ENCODE measurements at regions not wholly inside any gene's neighbourhood (a gene's known extent, or its start where the extent isn't known, plus 50 kb on each side); places are given as distances from the start of the nearest gene placed in this dataset.
"Not testable (repeated sequence)": the region's sequence is repeated elsewhere in the genome, so short reads cannot be mapped to it uniquely, and the experiment has no call there.

DNA sequence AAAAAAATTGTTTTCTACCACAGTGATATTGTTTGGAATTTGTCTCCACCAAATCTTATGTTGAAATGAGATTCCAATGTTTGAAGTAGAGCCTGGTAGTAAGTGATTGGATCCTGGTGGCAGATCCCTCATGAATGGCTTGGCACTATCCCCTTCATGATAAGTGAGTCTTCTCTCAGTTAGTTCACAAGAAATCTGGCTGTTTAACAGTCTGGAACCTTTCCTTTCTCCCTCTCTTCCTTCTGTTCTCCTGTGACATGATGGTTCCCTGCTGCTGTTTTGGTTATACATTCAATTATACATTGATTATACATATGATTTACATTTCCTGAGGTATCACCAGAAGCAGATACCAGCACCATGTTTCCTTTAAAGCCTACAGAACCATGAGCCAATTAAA lies 442.2 kb downstream of the SLC6A15 start:
- DNase-seq = no peak

DNA sequence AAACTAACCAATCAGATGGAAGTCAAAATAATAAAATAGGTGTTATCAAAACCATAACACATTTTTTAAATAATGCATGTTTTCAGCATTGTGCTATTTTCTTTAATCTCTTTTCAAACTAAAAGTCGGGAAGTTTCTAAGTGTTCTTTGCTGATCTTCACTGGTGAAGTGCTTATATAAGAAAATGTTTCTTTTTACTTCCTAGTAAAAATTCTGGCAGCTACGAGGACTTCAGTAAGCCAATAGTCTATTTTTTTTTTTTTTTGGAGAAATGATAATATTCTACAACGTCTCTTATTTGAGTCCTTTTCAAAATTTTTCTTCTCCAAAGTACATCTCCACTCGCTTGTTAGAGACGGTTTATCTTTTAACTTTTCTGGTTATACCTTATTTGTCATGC lies 448.0 kb downstream of the SLC6A15 start:
- DNase-seq = no peak

DNA sequence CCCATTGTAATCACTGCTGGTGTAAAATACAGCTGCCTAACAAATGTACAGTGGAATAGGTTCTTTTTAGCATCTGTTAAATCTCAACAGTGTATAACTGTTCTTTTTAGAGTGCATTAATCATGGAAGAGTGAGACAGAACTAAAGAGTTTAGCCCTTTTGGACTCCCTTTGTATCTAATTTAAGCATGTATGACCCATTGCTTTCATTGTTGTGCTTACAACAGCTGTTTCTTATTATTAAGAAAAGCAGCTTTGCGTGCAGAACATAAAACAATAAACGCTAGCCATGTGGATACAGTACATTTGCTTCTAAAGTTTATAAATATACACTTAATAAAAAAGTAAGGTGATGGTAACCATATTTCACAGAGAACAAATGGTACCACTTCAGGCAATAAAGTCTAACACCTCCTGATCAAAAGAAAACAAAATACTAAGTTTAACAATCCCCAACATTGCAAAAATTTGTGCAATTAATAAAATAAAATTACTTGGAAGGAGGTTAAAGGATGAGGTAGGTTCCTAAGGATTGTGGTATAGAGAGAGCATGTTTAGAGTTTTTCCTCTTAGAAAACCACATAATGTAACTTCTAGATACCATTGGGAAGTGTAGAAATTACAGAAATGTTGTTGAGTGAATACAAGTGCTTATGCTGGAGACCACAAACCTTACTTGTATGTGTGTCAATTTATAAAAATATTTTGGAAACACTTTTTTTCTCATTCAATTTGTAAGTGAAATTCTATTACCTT lies 448.7 kb downstream of the SLC6A15 start:
- no peak for DNase-seq

DNA sequence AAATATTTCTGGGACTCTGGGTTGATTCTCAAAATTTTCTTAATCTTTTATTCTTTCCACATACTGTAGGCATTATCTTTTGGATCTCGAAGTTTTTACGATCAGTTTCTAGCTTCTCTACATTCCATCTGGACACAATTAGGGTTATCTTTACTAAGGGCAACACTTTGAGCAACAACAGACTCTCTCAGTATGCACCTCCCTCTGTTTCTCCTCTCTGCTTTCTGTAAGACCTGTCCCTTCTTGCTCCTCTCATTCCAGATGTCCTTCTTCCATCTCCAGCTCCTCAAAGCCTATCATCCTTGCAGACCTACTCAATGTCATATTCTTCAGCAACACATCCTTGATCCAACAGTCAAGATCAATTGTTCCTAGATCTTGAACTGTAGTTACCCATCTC lies 457.0 kb downstream of the SLC6A15 start:
- DNase-seq = no peak

DNA sequence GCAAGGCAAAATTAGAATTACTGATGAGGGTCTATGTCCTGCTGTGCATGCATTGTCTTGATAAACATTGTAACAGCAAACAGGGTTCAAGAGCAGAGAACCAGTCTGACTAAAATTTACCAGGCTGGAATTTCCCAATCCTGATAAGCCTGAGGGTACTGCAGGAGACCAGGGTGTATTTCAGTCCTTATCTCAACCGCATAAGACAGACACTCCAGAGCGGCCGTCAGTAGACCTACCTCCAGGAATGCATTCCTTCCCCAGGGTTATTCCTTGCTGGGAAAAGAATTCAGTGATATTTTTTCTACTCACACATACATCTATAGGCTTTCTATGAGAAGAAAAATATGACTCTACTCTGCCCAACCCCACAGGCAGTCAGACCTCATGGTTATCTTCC lies 466.1 kb downstream of the SLC6A15 start:
- DNase-seq = not testable (repeated sequence)

DNA sequence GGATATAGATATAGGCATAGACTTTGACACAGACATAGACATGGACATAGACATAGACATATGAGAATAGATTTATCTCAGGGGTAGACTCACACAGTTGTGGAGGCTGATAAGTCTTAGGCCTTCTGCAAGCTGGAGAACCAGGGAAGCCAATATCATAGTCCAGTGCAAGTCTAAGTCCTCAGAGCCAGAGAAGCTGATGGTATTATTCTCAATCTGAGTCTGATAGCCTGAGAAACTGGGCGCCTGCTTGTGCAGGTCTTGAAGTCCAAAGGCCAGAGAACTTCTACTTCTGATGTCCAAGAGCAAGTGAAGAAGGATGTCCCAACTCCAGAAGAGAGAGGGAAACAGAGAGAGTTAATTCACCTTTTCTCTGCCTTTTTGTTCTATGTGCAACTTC lies 476.5 kb downstream of the SLC6A15 start:
- no peak for DNase-seq

DNA sequence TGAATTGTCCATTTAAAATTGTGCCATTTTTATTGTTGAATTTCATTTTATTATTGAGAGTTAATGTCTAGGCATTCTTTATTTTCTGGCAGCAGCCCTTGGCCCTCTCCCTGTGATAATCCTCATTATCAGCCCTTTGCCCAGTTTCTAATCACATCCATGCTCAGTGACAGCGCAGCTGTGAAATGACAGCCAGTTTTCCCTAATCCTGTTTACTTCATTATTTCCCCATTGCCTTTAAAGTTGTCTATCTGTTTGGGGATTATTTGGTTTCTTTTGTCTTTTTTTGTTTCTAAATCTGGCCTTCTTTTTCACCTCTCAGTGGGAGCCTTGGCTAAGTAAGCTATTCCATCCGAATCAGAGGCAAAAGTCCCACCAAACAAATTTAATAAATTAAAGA lies 476.9 kb downstream of the SLC6A15 start:
- no peak for DNase-seq

DNA sequence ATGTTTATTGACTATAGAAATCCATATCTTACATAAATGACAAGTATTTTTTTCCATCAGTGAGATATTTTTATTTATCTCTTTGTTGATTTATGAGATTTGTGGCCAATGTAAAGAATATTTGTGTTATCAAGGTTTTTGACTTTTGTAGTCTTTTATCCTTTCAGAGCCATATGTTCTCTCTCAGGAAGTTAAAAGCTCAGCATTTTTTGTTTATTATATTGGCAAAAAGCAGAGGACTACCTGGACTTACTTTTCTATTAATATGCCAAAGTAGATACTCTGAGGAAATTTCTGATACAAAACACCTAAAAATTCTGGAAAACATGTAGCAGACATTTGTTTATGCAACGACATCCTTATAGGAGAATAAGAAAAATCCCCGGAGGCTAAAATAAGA lies 490.3 kb downstream of the SLC6A15 start:
- no peak for DNase-seq

DNA sequence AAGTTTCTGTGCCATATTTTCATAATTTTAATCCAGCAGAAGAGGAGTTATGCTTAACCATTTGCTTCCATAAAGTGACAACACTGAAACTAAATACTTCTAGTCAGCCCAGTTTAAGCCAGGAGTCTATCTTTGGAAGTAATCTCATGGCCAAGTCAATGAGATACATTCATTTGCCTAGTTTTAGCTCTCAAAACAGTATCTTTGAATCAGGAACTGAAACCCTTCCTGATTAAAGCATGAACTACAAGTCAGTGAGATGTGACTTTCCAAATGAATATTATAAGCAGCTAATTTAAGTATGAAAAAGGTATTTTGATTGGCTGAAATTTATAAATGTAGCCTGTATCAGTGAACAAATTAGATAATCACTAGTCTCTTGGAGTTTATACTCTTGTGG lies 491.5 kb downstream of the SLC6A15 start:
- DNase-seq = no peak

DNA sequence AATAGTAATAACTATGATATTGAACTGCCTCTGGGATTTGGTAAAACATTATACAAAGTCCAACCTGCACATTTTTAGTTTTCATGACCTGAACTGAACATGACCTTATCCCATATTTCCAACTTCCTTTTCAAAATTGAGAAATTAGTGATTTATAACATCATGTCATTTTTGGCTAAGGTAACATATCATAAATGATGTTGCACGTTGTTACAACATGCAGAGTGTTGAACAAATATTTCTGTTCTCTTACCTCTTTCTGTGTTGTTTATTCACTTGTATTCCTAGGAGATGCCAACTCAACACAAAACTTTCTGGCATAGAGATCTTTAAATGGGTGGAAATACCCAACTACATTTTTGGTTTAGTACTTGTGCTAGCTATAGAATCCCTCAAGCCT lies 496.0 kb downstream of the SLC6A15 start:
- no peak for DNase-seq

DNA sequence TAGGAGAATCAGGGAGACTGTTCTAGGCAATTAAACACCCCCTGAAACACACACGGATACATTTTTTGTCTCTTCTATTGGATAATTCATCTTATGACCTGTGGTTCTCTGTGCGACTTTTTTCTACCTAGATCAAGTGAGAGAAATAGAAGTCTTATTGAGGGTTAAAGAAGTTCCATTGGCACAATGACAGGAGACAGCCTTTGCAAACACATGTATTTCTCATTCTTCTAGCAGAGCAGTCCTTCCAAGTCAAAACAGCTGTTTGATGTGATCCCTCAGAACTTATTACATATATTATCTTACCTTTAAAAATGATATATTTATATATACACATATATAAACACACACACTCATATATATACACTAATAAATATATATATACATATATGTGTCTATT lies 496.7 kb downstream of the SLC6A15 start:
- no peak for DNase-seq

DNA sequence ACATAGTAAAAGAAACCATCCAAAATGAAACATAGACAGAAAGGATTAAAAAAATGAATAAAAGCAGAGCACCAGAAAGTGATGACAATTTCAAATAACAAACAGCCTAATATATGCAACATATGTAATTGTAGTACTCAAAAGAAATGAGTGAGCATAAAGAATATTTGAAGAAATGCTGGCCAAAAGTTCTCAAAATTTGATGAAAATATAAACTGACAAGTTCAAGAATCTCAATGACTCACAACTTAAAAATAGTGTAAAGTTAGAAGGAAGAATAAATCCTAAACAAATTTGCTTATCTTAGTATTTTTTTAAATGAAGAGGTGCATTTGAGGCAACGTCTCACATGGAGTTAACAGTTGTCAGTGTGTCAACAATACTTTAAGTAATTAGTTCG lies 498.9 kb downstream of the SLC6A15 start:
- no peak for DNase-seq

DNA sequence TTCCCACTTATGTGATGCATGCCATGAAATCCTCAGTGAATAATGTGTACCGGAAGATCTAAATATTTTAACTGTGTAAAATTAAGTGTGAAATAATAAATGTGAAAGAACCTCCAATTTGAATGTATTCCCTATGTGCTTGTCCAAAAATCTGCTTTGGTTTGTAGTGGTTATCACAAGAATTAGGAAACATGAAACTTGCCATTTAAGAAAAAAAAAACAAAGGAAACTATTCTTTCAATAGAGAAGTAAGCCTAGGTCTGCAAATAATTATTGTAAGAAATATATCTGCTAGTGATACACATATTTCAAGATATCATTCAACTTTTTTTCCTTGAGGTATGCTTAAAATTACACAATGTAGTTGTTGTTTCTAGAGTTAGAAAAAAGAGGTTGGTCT lies 500.4 kb downstream of the SLC6A15 start:
- no peak for DNase-seq

DNA sequence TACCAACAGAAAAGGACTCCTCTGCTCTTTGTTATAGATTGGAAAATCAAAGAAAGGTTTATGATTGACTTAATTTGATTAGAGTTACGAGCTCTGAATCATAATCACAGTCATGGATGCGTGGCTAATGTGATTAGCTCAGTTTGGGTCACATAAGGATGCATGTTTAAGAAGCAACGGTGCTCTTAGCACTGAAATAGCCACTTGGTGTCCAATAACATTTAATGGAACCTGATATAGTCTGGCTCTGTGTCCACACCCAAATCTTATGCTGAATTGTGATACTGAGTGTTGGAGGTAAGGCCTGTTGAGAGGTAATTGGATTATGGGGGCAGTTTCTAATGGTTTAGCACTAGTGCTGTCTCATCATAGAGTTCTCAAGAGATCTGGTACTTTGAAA lies 501.6 kb downstream of the SLC6A15 start:
- DNase-seq = no peak

DNA sequence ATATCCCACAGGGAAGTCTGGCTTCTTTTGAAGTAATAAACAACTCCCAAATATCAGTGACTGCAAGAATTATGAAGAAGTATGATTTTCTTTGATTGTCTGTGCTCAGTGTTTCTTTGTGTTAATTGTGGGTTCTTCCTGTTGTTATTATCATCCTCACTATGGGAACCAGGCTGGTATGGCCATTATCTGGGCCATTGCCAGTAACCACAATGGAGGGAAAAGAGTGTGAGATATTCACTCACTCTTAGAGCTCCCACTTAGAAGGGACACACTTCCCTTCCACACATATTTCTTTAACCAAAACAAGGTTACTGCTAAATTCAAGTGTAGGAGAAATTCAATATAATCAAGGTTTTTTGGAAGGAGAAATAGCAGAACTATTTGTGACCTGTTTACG lies 503.7 kb downstream of the SLC6A15 start:
- no peak for DNase-seq

DNA sequence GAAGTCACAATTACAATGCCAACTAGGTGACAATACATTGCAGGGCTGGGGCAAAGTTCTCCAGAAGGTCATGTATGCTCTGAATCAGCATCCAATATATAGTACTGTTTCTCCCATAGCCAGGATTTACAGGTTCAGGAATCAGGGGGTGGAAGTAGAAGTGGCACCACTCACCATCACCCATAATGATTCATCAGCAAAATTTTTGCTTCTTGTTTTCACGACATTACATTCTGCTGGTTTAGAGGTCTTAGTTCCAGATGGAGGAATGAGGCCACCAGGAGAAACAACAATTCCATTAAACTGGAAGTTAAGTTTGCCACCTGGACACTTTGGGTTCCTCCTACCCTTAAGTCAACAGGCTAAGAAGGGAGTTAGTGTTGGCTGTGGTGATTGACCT lies 505.9 kb downstream of the SLC6A15 start:
- DNase-seq = not testable (repeated sequence)

DNA sequence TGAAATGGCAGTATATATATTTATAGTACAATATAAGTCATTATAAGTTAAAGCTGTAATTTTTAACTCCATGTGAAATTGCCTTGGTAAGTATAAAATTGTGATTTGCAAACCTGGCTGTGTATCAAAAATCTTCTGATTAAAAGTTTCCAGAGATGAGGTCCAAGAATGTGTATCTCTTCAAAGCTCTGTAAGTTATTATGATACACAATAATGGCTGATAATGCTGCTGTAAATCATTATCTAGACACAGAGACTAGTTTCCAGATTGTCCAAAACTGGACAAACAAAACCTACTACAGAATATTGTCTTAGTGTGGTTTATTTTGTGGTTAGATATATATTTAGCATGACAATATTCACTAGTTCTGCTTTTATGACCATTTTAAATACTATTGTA lies 514.8 kb downstream of the SLC6A15 start:
- no peak for DNase-seq

DNA sequence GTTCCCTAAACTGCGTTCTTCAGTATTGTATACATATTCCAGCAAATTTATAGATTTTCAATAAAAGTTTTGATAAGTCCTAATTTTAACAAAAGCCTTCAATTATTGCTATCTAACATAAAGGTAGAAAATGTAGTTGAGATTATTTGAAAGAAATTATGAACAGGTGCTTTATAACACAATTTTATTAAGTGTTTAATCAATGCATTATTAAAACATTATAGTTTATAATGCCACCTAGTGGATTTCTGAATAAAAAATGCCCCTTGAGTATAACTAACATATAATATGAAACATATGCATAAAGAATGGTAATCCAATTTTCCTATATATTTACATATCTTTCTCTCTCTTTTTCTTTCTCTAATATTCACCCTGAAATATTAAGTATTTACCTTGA lies 515.3 kb downstream of the SLC6A15 start:
- no peak for DNase-seq

DNA sequence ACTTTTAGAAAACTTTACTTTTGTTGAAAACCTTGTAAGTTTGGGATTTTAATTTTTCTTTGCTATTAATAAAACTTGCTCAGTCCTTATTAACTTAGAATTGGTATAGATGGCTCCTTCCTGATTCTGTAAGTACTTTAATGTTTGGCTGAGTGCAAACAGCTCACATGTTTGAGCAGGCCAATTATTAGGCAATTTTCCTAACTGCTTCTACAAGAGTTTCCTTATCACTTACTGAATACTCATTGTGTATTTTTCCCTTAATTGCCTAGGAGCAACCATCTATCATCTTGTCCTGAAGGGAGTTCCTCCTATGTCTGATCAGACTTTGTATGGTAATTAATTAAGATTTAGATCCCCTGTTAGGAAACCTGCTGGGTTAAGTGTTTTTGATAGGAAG lies 521.4 kb downstream of the SLC6A15 start:
- DNase-seq = not testable (repeated sequence)

DNA sequence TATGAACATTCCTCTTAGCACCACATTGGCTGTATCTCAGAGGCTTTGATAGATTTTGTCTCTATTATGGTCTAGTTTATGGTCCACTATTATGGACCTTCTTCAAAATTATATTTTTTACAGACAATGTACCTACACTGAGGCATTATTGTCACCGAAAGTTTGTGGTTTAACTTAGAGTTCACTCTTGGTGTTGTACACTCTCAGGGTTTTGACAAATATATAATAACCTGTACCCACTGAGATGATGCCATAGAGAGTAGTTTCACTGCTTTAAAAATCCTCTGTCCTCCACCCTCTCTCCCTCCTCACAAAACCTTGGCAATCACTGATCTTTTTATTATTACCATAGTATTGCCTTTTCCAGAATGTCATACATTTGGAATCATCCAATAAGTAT lies 528.2 kb downstream of the SLC6A15 start:
- DNase-seq = no peak

DNA sequence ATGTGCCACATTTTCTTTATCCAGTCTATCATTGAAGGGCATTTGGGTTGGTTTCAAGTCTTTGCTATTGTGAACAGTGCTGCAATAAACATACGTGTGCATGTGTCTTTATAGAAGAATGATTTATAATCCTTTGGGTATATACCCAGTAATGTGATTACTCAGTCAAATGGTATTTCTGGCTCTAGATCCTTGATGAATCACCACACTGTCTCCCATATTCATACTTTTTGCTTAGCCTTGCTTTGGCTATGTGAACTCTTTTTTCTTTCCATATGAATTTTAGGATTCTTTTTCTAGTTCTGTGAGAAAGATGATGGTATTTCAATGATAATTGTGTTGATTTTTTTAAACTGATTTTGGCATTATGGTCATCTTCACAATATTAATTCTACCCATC lies 530.1 kb downstream of the SLC6A15 start:
- DNase-seq = not testable (repeated sequence)

DNA sequence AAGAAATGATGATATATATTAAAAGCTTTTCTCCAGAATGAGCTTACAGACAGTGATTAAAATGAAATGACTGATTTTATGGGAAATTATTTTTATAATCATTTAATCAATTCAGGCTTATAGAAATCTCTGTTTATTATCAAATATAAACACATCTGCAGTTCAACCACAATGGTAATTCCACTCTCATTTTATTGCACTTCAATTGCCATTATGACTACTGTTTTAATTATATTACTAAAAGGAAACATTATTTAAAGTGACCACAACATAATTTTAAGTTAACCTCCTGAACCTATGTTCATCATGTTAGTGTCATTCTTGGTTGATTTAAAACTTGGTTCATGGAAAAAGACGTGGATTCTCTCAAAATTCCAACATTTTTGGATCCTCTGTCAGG lies 536.3 kb downstream of the SLC6A15 start:
- DNase-seq = no peak

DNA sequence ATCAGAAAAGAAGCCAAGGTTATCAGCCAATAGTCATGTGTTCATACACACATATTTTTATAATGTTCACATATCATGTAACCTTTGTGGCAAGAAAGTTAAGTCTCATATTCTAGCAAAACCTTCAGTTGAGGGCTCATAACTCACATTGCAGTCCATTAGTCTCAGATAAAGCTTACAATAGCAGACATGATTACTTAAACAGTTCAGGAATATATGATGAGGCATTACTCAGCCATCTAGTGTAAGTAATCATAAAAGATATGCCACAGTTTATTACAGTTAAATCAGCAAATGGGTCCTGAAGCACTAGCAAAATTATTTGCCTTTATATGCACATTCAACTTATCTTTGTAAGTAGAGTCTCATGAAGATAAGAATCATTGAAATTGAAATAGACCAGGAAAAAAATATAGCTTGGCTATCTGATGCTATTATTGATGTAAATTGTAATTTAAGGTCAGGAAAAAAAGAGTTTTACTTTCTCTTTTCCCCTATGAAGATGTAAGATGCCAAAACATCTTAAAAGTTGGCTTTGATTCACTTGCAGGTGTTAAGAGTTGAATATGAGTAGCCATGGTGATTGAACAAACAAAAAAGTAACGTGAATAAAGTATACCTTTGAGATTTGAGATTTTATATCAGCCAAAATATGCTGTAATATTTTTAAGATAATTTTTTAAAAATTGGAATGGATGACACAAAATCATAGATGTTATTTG lies 537.0 kb downstream of the SLC6A15 start:
- DNase-seq = no peak

DNA sequence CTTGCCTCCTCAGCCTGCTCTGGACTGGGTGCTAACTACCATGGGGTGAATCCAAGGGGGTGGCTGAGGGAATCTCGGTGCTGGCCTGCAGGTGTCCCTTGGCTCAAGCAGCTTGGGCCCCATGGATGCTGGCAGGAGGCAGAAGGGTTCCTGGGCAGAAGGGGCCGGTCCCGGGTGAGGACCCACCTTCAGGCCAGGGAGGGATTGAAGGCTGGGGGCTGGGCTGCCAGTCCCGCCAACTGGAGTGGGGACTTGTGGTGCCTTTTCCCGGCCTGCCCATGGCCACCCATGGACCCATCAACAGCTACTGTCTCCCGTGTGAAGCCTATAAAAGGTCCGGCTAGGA lies 550.1 kb downstream of the SLC6A15 start:
- no peak for DNase-seq
